ENCODE measurements at regions not wholly inside any gene's neighbourhood (a gene's known extent, or its start where the extent isn't known, plus 50 kb on each side); places are given as distances from the start of the nearest gene placed in this dataset.
"Not testable (repeated sequence)": the region's sequence is repeated elsewhere in the genome, so short reads cannot be mapped to it uniquely, and the experiment has no call there.

DNA sequence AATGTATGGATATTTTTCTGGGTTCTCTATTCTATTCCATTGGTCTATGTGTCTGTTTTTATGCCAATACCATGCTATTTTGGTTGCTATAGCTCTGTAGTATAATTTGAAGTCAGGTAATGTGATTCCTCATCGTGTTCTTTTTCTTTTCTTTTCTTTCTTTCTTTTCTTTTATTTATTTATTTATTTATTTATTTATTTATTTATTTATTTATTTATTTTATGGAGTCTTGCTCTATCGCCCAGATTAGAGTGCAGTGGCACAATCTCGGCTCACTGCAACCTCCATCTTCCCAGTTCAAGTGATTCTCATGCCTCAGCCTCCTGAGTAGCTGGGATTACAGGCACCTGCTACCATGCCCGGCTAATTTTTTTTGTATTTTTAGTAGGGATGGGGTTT lies 315.2 kb downstream of the SV2B start:
- not testable (repeated sequence) for DNase-seq

DNA sequence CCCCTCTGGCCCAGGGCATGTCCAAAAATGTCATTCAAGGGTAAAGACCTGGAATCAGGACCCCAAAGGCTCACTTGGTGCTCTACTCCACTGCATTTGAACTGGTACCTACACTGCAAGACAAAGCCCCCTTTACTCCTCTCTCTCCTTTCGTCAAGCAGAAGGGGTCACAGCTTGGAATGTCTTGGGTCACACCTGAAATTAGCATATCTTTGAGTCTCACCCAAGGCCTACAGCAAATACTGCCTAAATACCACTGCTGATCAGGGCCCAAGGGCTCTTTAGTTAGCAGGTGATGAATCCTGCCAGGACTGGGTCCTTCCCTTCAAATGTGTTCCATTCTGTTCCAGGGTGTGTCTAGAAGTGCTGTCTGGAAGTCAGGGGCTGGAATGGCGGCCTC lies 320.6 kb downstream of the SV2B start:
- DNase-seq = no peak

DNA sequence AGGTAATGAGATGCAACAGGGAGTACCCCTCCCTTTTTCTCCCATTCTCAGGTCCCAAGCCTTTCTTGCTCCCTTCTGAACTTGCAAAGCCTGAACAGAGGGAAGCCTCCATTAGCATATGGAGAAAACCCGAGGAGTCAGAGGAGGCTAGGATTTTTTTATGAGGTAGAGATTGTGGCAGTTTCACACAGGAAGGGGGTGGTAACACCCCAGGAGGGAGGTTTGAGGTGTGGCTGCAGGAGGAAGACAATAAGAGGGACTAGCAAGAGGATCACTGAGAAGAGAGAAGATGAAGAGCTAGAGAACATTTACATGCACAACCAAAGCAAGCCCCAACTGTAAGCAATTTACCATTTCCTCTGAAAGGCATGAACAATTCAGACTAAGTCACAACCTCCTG lies 322.7 kb downstream of the SV2B start:
- no peak for DNase-seq

DNA sequence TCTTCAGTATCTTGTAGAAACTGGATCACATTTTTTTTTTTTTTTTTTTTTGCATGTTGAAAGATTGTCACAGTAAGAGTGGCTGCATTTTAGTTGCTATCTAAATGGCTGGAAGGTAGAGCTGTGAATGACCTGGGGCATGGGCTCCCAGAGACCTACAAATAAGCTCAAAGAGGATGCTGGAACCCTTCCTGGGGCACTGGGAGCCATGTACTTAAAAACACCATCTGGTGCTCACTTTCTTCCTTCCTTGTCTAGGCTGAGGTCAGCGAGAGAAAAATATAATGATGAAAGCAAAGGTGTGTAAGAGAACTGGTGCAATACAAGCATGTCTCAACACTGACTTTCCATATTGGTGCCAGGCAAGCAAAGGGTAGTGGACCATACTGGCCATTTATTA lies 323.9 kb downstream of the SV2B start:
- no peak for DNase-seq

DNA sequence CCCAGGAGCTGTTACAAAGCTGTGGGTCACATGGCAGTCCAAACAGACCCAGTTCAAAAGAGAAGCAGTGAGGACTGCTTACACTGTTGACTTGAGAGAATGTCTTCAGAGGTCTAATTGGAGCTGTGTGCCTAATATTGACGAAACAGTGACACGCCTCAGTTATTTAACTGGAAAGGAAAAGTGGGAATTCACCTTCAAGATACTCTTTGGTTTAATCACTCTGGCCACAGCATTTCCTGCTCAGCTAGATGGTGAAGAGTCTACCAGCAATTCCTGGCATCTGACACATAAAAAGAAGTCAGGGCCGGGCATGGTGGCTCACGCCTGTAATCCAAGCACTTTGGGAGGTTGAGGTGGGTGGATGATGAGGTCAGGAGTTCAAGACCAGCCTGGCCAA lies 326.4 kb downstream of the SV2B start:
- no peak for DNase-seq

DNA sequence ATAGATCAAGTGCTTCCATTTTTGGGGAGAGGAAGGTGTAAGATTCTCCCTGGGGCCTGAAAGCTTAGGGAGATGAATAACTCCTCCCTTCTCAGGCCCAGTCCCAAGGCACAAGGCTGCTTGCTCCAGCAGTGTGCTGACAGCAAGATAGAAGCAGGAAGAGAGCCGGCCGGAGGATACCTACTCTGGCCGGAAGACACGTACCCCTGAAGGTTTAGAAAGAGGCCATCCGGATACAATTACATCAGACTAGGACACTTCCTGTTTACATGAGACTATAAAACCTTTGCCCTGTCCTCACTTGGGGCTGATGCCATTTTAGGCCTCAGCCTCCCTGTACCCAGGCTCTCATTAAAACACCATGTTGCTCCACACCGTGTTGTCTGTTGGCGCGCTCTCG lies 329.9 kb downstream of the SV2B start:
- peak in 1 of 4 experiments; percentile 5 for DNase-seq

DNA sequence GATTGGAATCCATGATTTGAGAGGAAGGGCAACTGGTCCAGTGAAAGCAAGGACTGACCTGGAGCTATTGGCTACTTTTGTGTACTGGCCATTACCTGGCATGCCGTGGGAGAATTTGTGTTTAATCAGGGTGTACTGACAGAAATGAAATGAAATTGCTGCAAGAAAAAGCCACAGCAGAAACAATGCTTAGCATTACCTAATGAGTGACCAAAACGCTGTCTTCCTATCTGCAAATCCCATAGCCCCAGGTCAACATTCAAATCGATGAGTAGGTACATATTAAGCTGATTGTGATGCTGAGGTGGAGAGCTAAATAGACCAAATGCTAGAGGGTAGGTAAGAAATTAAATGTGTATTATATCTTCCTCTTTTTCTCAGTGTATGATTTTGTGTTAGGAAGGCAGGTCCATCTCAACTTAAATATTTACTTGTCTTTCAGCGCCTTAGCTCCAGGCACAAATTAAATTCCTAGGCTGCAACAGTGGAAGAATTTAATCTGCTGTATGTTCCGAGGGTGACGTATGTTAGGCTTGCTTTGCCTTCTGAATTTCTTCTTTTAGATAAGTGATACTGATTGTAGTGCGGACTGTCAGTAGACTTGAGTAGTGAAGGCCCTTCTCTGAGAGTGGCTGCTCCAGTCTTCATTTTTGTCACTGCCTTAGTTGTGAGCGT lies 331.1 kb downstream of the SV2B start:
- no peak for DNase-seq

DNA sequence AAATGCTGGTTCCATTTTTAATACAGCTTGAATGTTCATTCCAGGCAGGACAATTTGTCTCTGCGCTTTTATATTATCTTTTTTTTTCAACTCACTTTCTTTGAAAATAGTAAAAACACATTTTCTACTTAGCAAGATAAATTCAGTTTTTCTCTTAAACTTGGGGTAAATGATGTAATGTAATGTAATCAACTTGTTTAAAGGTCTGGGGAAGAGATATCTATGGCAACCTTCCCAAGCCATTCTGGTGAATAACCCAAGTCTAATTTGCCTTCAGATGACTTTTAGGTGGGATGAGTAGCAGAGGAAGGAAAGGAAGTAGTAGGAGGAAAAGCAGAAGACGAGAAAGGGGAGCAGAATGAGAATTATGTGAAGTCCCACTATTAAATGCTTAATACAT lies 335.1 kb downstream of the SV2B start:
- DNase-seq = no peak

DNA sequence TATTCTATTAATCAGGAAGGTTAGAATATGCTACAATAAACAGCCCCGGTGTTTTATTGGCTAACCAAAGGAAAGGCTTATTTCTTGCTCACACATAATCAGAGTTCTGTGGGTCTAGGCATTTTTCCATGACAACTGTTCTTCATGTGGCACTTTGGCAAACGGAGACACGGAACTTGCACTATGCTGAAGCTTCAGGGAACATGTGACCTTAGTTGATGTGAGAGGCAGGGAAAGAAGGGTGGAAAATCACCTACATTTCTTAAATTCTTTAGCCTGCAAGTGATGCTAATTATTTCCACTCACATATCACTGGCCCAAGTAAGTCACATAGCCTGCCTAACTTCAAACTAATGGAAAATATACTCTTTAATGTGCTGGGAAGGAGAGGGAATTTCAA lies 344.6 kb downstream of the SV2B start:
- DNase-seq = no peak

DNA sequence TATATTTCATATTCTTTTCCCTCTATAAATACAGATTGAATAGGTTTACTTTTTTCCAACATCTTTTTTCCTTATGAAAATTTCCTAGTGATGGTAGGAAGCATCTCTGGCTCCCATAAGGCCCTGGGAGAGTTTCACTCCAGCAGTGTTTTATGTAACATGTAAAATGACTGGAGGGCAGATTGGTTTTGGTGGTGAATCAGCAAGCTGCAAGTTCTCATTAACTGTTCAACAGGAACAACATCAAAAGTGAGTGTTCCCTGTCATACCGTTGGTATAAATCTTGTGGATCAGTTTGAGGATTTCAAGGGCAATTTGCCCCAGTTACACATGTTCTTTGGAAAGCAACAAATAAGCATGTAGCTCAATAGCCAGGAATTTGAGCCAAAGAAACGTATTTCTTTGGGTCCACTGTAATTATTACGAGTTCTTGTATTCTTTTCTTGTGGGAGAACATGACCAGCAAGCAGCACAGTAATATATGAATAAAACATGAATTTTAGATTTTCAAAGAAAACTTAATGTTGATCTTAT lies 345.7 kb downstream of the SV2B start:
- DNase-seq = no peak

DNA sequence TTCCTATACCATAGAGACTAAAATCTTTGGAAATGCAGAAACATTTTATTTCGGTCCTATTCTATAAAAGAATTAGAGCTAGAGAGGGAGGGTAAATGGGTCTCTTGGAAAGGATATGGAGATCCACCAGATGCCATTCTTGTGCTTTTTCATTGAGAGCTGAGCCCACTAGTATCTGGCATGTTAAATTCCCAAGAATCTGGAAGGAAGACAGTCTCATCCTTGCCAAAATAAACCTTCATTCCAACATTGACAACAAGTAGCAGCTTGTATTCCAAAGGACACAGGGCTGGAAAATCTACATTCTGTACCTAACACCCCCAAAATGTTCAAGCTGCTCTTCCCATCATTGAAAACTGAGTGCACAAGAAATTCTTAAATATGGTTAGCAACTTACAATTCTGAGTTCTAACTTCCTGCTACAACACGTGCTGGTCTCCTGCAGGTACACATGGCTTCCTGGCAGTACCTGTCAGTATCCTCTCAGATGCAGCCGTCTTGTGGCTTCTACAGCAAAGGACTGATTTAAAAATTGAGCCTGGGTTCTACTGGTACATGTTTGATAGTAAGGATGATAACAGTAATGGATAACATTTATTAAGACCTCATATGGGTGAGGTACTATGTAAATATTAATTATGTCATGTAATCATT lies 348.1 kb downstream of the SV2B start:
- DNase-seq = no peak

DNA sequence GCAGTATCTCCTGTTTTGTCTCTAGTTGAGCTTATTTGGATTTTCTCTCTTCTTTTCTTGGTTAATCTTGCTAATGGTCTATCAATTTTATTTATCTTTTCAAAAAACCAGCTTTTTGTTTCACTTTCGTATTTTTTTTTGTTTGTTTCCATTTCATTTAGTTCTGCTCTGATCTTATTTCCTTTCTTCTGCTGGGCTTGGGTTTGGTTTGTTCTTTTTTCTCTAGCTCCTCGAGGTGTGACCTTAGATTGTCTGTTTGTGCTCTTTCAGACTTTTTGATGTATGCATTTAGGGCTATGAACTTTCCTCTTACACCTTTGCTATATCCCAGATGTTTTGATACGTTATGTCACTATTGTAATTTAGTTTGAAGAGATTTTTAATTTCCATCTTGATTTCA lies 353.3 kb downstream of the SV2B start:
- DNase-seq = not testable (repeated sequence)

DNA sequence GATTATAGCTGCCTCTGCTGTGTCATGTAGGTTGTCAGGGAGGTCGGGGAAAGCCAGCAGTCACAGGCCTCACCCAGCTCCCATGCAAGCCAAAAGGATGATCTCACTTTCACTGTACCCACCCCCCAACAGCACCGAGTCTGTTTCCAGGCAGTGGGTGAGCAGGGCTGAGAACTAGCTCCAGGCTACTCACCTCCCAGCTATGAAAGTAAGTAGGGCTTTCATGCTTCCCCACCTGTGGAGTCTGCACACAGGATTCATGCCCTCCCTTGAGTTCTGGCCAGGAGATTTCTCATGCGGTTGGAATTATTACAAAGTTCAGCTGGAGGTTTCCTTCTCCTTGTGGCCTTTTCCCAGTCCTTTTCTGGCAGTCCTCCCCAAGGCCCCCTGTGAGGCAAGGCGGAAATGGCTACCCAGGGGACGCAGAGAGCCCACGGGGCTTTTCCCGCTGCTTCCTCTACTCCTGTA lies 356.2 kb downstream of the SV2B start:
- no peak for DNase-seq

DNA sequence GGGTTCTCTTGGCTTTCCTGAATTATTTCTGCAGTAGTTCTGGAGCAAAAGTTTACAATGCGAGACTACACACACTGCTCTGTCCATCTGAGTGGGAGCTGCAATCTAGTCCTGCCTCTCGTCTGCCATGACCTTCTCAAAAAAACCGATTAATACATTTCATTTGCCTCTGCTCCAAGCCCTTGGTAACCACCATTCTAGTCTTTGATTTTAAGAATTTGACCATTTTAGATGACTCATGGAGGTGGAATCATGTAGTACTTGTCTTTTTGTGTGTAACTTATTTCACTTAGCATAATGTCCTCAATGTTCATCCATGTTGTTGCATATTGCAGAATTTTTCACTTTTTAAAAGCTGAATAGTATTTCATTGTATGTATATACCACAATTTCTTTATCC lies 356.9 kb downstream of the SV2B start:
- DNase-seq = no peak

DNA sequence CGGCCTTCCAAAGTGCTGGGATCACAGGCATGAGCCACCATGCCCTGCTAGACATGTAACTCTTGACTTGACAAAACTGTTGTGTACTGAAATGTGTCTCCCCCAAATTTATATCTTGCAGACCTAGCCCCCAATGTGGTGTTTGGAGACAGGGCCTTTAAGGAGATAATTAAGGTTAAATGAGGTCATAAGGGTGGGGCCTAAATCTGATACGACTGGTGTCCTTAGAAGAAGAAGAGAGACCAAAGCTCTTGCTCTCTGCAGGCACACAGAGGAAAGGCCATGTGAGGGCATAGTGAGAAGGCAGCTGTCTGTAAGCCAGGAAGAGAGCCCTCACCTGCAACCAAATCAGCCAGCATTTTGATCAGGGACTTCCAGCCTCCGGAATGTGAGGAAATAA lies 361.3 kb downstream of the SV2B start:
- no peak for DNase-seq

DNA sequence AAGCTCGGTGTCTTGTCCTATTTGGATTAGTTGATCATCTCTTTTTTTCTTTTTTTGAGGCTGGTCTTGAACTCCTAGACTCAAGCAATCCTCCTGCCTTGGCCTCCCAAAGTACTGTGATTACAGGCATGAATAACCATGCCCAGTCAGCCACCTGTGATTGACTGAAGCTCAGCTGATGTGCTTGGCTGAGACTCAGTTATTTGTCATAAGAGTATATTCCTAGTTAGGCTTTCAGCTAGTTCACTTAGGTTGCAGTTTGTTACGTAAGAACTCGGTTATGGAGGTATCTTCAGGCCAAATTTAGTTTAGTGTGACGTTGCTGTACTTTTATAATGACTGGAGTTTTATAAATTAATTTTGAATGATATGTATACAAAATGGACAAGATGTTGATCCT lies 365.0 kb downstream of the SV2B start:
- no peak for DNase-seq

DNA sequence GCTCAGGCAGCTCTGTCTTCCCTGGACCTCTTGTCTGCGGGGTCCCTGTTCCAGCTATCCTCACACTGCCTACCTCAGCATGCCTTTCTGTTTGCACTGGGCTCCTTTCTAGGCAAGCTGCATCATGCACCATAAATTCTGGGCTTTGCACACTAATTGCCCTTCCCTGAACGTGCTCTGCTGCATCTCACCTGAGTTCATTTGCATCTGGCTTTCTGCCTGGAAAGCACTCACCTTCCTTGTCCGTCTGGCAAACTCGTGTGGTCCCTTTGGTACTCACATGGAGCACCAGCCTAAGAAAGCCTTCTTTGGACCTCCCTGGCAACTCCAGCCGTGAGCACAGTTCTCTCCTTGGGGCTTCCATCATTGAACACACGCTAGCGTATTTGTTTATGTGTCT lies 365.6 kb downstream of the SV2B start:
- no peak for DNase-seq

DNA sequence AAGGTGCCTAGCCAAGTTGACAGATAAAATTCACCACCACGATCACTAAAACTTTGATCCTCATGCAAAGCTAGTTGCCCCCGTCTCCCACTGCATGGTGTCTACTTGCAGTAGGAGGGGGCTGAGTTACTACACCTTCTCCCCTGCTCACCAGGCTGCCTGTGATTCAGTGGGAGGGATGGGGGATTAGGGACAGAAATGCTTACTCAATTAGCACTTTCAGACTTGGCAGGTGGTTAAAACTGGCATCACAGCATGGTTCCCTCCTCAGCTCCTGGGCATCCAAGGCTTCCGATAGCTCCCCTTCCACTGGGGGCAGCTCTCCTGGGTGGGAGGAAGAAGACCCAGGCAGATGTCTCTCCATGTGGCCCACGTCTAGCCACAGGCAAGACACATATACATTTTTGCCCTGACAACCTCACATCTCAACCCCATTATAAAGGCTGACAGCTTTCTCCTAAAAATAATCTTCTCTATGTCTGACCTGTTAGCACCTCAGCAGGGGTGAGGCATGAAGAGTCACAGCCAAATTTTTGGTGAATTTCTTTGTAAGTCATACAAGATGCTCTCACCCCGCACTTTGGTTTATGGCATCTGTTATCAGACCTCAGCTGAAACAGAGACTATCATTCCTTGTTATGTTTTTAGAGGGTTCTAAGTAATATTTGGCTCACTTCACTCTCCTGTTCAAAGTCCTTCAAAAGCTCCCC lies 369.0 kb downstream of the SV2B start:
- no peak for DNase-seq

DNA sequence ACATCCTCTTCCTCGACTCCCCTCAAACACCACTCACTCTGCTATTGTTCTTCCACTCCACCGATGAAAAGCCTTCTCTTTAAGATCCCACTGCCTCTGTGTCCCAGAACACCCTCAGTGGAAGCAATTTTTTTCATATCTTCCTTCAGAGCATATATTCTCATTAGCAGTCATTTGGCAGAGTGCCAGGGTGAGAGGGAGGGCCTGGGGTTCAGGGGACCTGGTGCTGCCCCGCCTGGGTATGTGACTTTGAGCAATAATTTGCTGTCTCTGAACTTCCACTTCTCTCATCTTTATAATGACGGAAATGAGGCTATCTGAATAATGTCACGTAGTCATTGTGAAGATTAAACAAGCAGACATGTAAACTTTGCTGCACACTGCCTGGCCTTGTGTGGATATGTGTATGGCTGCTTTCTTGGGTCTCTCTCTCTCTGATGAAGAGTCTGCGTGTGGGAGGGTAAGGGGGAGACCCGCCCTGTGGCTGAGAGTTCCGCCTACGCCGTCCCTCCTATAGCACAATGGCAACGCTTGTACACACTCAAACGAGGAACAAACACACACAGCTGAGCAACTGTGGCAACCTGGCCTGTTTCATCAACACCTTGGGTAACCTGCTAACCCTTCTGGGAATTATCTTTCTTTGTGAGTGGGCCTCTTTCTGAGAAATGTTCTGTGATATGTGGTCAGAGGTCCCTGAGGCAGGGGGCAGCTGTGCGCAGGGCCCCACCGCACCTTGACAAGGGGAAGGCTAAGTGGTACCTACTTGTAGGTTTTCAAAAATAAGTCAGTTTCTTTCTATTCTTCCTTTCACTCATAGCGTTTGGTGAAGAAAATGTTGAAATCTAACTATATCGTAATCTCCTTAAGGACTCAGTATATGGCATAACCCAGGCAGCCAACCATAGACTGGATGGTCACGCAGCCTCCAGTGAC lies 369.8 kb downstream of the SV2B start:
- DNase-seq = peak in 1 of 4 experiments; percentile 14

DNA sequence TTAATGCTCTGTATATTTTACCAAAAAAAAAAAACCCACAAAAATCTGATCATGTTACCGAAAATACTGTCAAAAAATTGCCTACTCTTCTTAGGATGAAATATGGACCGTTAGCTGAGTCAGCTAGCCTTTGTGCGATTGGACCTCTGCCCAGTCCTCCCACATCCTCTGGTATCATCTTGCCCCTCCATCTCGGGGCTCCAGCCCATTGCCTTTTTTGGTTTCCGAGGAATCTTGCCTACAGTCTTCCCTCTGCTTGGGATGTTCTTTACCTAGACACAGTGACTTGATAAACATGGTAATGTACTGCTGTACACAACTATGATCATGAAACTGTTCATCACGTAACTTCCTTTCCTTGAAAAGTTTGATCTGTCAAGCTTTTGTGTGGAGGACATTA lies 371.4 kb downstream of the SV2B start:
- peak in 1 of 4 experiments; percentile 3 for DNase-seq

DNA sequence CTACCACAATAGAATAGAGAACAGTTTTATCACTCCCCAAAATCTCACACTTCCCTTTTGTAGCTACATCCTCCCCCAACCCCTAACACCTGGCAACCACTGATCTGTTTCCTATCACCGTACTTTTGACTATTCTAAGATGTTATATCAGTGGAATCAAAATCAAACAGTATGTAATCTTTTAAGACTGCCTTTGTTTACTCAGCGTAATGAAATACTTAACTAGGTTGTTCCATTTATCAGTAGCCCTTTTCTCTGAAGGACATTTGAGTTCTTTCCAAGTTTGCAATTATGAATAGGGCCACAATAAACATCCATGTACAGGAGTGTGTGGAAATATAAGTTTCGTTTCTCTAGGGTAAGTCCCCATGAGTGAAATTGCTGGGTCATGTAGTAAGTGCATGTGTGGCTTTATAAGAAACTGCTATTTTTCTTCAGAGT lies 372.3 kb downstream of the SV2B start:
- DNase-seq = no peak

DNA sequence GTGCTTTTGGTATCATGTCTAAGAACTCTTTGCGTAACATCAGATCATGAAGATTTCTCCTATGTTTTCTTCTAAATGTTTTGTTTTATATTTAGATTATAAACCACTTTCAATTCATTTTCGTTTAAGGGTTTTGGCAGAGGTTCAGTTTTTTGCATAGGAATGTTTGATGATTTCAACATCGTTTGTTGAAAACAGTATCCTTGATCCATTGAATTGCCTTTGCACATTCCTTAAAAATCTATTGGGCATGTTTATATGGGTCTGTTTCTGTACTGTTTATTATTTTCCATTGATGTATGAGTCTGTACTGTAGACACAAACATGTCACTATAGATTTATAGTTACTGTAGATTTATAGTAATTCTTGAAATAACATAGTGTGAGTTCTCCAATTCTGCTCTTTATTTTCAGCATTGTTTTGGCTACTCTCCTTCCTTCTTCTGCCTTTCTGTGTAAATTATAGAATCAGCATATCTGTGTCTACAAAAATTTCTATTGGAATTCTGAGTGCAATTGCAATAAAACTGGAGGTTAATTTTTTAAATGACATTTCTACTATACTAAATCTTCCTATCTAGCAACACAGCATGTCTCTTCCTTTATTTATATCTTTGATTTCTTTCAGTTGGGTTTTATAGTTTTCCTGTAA lies 374.0 kb downstream of the SV2B start:
- DNase-seq = no peak

Data from suppressor macrophage (primary cell).